Lung microvascular endothelial cell (primary cell): ENCODE measurements at regions not wholly inside any gene's neighbourhood (a gene's known extent, or its start where the extent isn't known, plus 50 kb on each side); places are given as distances from the start of the nearest gene placed in this dataset.

ENCODE experiments used
- DNase-seq, 2 donors: peaks; one replicate each; pipeline versions ENCODE4 v3.0.0 to v3.0.0-alpha.2; 2010; ENCODE audit warnings: low read depth in 2 of 2

- DNase-seq: no peak
Observed at GRCh38 chr21:38937844-38938243, 132.1 kb downstream of the ETS2 start.

GRCh38 chr21:38937286-38937790 lies 131.6 kb downstream of the ETS2 start:
- DNase-seq: no peak

- DNase-seq: no peak
Observed at GRCh38 chr21:38936240-38936639, 130.5 kb downstream of the ETS2 start.

- DNase-seq: no peak
Observed at GRCh38 chr21:38933731-38934130, 128.0 kb downstream of the ETS2 start.

- no peak for DNase-seq
Observed at GRCh38 chr21:38931291-38931690, 125.6 kb downstream of the ETS2 start.

- DNase-seq: no peak
Observed at GRCh38 chr21:38930853-38931252, 125.1 kb downstream of the ETS2 start.

- no peak for DNase-seq
Observed at GRCh38 chr21:38930066-38930465, 124.3 kb downstream of the ETS2 start.

GRCh38 chr21:38929652-38930051 lies 123.9 kb downstream of the ETS2 start:
- no peak for DNase-seq

GRCh38 chr21:38929142-38929541 lies 123.4 kb downstream of the ETS2 start:
- no peak for DNase-seq

GRCh38 chr21:38927776-38928175 lies 122.0 kb downstream of the ETS2 start:
- DNase-seq: no peak

GRCh38 chr21:38925923-38926322 lies 120.2 kb downstream of the ETS2 start:
- DNase-seq: peak; percentile 56 to 60

- no peak for DNase-seq
Observed at GRCh38 chr21:38925478-38925877, 119.7 kb downstream of the ETS2 start.

GRCh38 chr21:38924954-38925353 lies 119.2 kb downstream of the ETS2 start:
- DNase-seq: no peak

GRCh38 chr21:38923429-38923828 lies 117.7 kb downstream of the ETS2 start:
- DNase-seq: no peak

- no peak for DNase-seq
Observed at GRCh38 chr21:38922474-38923235, 116.9 kb downstream of the ETS2 start.

- no peak for DNase-seq
Observed at GRCh38 chr21:38921511-38922251, 116.0 kb downstream of the ETS2 start.

- no peak for DNase-seq
Observed at GRCh38 chr21:38920631-38921398, 115.1 kb downstream of the ETS2 start.

- DNase-seq: no peak
Observed at GRCh38 chr21:38918607-38919346, 113.0 kb downstream of the ETS2 start.

GRCh38 chr21:38917043-38917774 lies 111.5 kb downstream of the ETS2 start:
- no peak for DNase-seq

GRCh38 chr21:38916214-38916964 lies 110.7 kb downstream of the ETS2 start:
- no peak for DNase-seq
